ENCODE measurements at regions not wholly inside any gene's neighbourhood (a gene's known extent, or its start where the extent isn't known, plus 50 kb on each side); places are given as distances from the start of the nearest gene placed in this dataset.

GRCh38 chr11:15300341-15300740 lies 185.6 kb downstream of the INSC start:
- no peak overlapping the region for H3K27ac ChIP-seq
- TF ChIP-seq ZFX (IDR thresholded peaks at IDR 0.05) (no peak), CTCF (conservative IDR thresholded peaks at IDR 0.05) (no peak)

GRCh38 chr11:15307619-15308024 lies 192.9 kb downstream of the INSC start:
- no peak overlapping the region for H3K27ac ChIP-seq
- TF ChIP-seq CTCF (conservative IDR thresholded peaks at IDR 0.05) (no peak), ZFX (IDR thresholded peaks at IDR 0.05) (no peak)

GRCh38 chr11:15308840-15309239 lies 194.1 kb downstream of the INSC start:
- TF ChIP-seq CTCF (conservative IDR thresholded peaks at IDR 0.05) (no peak), ZFX (IDR thresholded peaks at IDR 0.05) (no peak)
- no peak overlapping the region for H3K27ac ChIP-seq

- no peak for TF ChIP-seq ZFX (IDR thresholded peaks at IDR 0.05)
- no peak overlapping the region for H3K27ac ChIP-seq
Observed at GRCh38 chr11:15309296-15309695, 194.6 kb downstream of the INSC start.

- TF ChIP-seq CTCF (conservative IDR thresholded peaks at IDR 0.05): no peak
- no peak for TF ChIP-seq ZFX (IDR thresholded peaks at IDR 0.05)
- H3K27ac ChIP-seq: no peak overlapping the region
Observed at GRCh38 chr11:15313862-15314261, 199.1 kb downstream of the INSC start.

- TF ChIP-seq CTCF (conservative IDR thresholded peaks at IDR 0.05) (no peak), ZFX (IDR thresholded peaks at IDR 0.05) (no peak)
- H3K27ac ChIP-seq: no peak overlapping the region
Observed at GRCh38 chr11:15318814-15319213, 204.1 kb downstream of the INSC start.

GRCh38 chr11:15326520-15326919 lies 211.8 kb downstream of the INSC start:
- no peak for TF ChIP-seq CTCF (conservative IDR thresholded peaks at IDR 0.05)
- TF ChIP-seq ZFX (IDR thresholded peaks at IDR 0.05): no peak
- no peak overlapping the region for H3K27ac ChIP-seq

- peak overlapping the region; percentile 3; the same call in 1 of the 2 replicates for H3K27ac ChIP-seq
- peak; percentile 90 for TF ChIP-seq CTCF (conservative IDR thresholded peaks at IDR 0.05)
- TF ChIP-seq ZFX (IDR thresholded peaks at IDR 0.05): no peak
Observed at GRCh38 chr11:15327786-15328231, 213.1 kb downstream of the INSC start.
